ENCODE measurements at regions not wholly inside any gene's neighbourhood (a gene's known extent, or its start where the extent isn't known, plus 50 kb on each side); places are given as distances from the start of the nearest gene placed in this dataset.

DNA sequence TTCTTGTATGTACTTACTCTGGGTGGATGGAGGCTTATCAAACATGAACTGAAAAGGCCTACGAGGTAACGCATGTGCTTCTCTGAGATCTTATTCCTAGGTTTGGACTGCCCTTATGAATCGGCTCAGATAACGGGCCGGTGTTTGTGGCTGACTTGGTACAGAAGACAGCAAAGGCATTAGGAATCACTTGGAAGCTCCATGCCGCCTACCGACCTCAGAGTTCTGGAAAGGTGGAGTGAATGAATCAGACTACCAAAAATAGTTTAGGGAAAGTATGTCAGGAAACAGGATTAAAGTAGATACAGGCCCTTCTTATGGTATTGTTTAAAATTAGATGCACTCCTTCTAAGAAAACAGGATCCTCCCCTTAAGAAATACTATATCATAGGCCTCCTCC is 172.4 kb upstream of the PCDH9 start:
- TF ChIP-seq, protein P1, sequence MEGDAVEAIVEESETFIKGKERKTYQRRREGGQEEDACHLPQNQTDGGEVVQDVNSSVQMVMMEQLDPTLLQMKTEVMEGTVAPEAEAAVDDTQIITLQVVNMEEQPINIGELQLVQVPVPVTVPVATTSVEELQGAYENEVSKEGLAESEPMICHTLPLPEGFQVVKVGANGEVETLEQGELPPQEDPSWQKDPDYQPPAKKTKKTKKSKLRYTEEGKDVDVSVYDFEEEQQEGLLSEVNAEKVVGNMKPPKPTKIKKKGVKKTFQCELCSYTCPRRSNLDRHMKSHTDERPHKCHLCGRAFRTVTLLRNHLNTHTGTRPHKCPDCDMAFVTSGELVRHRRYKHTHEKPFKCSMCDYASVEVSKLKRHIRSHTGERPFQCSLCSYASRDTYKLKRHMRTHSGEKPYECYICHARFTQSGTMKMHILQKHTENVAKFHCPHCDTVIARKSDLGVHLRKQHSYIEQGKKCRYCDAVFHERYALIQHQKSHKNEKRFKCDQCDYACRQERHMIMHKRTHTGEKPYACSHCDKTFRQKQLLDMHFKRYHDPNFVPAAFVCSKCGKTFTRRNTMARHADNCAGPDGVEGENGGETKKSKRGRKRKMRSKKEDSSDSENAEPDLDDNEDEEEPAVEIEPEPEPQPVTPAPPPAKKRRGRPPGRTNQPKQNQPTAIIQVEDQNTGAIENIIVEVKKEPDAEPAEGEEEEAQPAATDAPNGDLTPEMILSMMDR (IDR thresholded peaks at IDR 0.05): no peak
- TF ChIP-seq EP300 (IDR thresholded peaks at IDR 0.05) (no peak), POLR2A (IDR thresholded peaks at IDR 0.05) (no peak)
